ENCODE measurements at regions not wholly inside any gene's neighbourhood (a gene's known extent, or its start where the extent isn't known, plus 50 kb on each side); places are given as distances from the start of the nearest gene placed in this dataset.

DNA sequence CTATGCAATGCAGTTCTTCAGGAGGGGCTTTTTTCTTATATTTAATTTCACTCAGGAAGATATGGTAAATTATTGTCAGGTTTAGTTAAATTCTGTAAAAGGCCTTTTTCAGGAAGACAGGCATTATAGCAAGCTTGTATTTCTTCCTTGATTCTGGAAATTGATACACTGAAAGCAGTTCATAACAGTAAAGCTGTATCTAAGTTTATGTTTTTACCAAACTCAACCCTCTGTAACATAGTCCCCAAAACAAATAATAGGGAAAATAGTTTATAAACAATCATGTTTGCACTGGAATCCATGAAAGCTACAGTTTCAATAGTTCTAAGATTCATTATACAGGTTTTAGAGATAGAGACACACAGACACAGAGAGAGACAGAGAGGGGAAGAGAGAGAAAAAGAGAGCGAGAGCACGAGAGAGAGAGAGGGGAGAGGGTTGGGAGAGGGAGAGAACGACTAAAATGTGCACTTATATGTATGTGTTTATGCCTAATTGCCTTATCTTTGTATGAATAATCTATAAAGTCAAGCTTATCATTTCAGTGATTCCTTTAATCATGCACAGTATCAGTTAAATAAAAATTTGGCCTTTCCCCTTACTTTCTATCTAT lies 454.4 kb downstream of the RFPL4B start:
- no peak for DNase-seq (ENCODE audit: low read depth)

DNA sequence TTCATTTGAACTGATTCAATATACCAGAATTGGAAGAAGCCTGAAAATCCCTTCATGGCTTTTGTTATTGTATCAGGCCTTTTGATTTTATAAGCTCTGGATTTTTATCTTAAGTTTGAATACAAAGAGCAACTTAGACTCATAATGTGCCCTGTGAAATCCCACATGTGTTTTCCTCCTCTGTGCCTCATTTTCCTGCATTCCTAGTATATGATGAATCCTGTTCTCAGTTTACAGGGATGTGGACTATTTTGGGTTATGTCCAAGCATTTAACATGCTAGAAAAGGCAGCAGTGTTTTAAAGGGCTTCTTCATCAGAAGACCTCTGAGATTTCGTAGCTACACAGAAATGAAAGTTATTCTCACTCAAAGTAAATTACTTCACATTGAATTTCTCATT lies 455.0 kb downstream of the RFPL4B start:
- peak; percentile 77 for DNase-seq (ENCODE audit: low read depth)

DNA sequence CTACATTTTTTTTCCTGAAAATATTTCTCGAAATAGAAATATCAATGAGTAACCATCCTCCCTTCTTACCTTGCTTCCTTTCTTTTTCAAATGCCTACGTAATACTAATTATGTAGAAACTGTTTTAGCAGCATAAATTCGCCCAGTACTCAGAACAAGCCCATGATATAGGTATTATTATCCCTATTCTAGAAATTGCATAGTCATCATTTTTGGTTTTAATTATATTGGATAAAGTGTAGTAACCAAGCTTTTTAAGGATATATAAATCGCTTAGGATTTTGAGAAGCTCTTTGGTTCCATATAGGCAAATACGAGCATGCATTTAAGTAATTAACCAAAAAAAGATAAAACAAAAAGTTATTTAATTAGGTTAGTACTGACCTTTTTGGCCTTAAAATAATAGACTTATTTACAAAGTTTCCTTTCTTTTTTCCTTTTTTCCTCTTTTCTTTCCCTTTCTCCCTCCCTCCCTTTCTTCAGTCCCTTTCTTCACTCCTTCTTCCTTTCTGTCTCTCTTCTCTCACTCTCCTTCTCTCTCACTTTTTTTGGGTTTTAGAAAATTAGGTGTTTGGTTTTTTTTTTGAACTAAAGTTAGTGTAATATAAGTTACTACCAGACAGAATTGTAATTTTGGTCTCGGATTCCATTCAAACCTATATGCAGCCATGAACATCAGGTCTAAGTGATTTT lies 457.7 kb downstream of the RFPL4B start:
- no peak for DNase-seq (ENCODE audit: low read depth)

DNA sequence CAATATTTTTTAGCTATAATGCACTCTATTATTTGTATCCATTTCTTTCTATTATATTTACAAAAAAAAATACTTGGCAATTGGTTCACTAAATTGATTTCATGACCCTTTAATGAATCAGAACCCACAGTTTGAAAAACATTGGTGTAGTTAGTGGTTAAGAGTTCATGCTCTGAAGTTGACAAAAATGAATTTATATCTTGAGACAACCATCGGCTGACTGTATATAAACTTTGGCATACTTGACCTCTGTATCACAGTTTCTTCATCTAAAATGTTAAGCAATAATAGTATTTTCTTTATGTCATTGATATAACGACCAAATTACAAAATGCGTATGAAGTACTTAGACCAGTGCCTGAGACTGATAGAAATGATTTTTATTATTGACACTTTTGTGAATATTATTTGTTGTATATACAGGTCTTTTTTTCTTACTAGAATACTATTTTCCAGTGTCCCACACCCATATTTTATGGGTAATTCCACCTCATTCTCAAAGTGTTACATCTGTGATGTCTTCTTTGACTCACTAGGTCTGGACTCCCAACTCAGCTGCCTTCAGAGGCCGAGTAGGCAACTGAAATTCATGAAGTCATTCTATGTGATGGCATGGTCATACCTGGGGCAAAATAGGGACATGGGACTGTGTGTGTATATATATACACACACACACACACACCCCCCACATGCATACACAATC lies 459.2 kb downstream of the RFPL4B start:
- DNase-seq (ENCODE audit: low read depth), result peak; percentile 54

DNA sequence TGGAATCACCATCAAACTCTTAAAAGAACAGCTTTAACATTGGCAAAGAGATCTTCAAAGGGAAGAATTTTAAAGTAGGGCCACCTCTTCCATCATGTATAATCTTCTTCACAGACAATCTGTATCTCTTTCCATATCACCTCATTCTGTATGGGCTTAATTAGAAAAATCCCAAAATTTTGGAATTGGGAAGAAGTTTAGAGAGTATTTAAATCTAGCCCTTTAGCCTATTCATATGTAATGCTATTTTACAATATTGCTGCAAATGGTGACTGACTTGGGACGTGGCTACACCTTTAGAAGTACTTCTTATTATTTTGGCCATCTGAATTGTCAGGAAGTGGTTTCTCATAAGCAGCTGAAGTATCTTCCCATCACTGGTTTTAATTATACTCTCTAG lies 474.3 kb downstream of the RFPL4B start:
- DNase-seq (ENCODE audit: low read depth), result no peak

DNA sequence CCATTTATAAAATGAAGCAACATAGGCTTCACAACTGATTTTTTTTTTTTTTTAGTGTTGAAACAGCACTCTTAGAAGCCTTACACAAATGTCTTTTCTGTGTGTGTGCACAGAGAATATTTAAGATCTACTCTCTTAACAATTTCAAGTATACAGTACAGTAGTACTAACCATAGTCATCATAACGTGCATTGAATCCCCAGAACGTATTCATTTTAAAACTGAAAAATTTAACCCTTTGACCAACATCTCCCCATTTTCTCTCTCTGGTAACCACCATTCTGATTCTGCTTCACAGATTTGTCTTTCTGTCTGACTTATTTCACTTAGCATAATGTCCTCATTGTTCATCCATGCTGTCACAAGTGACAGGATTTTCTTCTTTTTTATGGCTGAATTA lies 475.6 kb downstream of the RFPL4B start:
- no peak for DNase-seq (ENCODE audit: low read depth)

DNA sequence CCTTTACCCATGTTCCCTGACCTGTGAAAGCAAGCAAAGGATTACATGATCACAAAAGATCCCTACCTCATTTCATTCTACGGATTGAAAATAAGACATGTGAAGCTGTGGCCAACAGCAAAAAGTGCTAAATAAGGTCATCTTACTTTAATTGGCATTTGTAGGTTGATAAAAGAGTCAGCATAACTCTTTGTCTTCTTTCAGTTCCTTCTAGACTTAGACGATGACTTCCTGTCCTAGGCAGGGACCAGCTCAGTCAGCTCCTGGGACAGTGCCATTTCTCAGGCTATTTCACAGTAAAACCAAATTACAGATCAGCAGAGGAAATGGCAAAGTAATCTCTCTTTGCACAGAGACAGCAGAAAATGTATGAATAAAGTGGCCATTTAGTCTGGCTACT lies 480.7 kb downstream of the RFPL4B start:
- no peak for DNase-seq (ENCODE audit: low read depth)

DNA sequence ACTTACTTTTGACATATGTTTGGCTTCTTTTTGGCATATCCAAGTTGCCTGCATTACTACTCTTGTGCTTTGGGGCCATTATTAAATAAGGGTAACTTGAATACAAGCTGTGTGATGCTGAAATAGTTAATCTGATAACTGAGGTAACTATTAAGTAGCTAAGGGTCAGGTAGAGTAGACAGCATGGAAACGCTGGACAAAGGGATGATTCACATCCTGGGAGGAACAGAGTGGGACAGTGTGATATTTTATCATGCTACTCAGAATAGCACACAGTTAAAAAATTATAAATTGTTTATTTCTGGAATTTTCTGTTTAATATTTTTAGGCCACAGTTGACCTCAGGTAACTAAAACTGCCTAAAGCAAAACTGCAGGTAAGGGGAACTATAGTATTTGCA lies 483.9 kb downstream of the RFPL4B start:
- no peak for DNase-seq (ENCODE audit: low read depth)

DNA sequence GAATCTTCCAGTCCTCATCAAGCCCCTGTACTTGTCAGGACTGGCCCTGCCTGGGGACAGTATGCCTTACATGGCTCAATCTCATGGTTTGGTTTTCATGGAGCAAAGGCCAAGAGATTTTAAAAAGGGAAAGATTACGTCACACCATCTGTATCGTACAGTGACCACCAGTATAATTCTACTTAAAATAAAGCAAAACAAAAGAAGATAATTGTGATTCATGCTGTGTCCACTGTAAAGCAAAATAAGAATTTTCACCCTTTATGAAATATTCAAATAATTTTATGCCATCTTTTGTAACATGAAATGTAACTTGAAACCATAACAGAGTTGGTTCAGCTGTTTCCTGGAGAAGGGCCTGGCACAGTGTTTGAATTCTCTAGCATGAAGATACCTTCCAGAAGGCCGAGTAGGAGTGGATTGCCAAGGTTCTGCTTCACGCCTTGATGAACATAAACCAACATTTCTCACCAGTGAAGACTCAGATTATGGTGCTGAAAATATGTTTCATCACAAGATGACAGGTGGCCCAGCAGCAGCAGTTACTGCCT lies 486.5 kb downstream of the RFPL4B start:
- DNase-seq (ENCODE audit: low read depth), result no peak

DNA sequence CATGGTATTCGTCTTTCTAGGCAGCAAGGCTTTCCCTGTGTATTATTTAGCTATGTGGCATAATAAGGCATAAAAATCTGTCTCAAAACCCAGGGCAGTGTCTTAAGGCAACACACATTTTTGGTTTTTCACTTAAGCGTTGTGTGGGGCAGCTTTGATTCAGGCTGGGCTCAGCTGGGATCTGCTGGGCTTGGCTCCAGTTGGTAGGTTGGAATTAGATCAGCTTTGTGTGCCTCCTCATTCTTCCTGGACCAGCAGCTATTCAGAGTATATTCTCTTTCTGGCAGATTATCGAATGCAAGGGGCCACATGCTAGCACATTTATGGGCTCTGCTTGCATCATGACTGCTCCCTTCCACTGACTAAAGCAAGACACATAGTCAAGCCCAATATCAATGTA lies 487.9 kb downstream of the RFPL4B start:
- no peak for DNase-seq (ENCODE audit: low read depth)

DNA sequence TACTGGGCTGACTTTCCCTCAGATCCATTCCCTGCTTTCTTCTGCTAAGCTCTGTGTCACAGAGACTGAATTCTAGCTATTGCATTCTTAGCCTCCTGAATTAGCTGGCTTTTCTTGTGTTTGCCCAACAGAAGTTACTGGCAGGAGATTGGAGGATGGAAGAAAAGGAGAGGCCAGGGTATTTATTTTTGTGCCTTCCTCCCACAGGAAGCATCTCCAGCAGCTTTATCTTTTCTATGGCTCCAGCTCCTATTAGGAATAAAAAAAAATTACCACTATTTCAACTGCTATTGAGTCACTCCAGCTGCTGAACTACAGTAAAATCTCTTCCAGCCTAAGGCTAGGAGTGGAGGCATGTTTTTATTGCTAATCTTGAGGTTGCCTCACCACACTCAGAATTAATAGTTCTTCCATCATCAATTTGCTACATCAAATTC lies 492.4 kb downstream of the RFPL4B start:
- no peak for DNase-seq (ENCODE audit: low read depth)

DNA sequence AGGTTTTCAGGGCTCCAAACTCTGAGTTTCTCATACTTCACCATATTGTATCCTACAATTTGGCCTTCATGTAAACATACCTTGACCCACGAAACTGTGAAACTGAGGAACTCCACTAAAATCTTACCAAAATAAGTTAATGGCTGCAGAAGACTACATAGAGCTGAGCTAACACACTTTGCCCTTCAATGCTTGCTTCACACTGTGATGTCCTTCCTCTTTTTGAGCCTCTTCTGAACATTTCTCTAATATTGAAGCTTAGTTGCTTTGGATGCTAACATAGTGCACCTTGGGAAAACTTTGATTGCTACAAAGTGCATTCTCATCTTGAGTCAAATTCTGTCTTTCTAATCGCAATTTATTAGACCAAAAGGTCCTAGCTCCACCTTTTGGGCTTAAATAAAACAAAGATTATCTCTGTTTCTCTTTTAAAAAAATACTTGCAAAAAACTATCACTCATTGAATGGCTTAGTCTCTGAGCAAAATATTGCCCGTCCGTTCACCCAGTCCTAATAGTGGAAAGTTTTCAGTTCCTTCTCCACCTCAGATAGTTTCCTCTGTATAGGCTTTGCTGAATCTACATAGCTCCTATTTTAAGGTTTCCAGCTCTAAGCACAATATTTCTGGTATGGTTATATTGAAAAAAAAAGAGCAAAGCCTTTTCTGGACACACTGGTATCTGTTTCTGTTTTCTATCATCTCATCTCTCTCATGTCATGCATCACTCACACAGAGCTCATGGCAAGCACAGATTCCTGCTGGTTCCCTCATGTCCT lies 494.6 kb downstream of the RFPL4B start:
- DNase-seq (ENCODE audit: low read depth), result no peak

DNA sequence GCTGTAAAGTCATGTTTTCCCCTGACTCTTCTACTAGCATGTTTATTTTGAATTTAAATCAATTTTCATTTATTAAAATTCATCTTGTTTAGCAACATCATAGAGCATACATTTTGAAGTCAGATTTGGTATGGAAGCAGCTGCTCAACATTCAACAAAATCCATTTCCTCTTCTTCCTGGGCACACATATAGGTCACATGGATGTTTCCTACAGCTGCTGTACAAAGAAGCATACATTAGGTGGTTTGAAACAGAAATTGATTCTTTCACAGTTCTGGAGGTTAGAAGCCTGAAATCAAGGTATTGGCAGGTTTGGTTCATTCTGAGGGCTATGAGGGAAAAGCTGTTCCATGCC lies 495.2 kb downstream of the RFPL4B start:
- DNase-seq (ENCODE audit: low read depth), result no peak

DNA sequence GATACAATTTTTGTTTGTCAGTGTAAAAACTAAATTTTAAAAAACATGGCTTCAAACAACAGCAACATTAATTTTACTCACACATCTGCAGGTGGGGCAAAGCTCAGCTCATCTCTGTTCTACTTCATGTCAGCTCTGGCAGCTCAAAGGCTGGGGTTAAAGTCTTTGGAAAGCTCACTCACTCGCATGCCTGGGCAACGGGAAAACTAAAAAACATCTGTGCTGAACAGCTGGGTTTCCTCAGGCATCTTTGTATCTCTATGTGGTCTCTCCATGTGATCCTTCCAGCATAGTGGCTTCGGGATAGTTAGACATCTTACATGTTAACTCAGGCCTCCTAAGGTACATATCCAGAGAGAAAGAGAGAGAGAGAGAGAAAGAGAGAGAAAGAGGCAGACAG lies 499.6 kb downstream of the RFPL4B start:
- DNase-seq (ENCODE audit: low read depth), result no peak

DNA sequence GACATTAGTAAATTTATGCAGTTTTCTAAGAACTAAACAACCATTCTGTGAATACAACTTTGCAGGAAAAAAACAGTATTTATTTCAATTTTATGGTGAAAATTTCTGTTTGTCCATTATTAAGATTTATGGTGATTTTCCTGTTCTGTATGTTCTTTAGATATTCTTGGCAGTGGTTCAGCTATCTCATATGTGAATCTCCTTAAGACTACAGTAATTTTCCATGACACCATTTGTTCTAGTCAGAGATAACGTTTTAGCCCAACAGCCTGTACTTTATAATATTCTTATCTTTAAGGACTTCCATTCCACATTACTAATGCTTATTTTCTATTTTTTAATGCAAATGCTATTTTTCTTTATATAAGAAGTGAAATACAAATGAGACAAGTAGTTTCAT lies 504.0 kb downstream of the RFPL4B start:
- DNase-seq (ENCODE audit: low read depth), result no peak

DNA sequence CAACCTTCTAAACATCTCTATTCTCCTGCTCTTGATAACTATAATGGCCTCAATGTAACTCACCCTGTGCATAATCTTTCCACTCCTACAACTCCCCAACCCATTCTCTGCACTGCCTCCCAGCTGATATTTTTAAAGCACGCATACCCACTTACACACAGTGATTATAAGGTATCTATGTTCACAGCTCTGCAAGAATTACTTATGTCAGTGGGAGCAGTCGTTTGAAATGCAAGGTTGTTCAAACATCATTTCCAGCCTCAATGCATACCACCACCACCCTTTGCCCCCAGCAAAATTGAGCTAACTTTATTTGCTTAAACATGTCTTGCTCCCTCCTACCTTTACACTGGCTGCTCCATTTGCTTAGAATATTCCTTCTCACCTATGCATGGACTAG lies 506.0 kb downstream of the RFPL4B start:
- no peak for DNase-seq (ENCODE audit: low read depth)

DNA sequence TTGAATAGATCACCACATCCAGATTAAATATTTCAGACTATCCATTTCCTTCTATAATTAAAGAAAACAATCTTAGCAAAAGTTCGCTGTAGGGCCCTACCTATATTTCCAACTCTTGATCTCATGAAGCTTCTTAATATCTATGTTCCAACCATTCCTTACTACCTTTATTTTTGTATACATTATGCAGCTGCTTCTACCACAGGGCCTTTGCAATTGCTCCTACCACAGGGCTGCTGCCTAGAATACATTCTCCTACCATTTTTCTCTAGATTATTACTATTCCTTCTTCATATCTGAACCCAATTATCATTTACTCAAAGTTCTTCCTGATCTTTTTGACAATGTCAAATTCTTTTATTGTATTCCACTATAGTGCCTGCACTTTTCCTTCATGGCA lies 516.6 kb downstream of the RFPL4B start:
- DNase-seq (ENCODE audit: low read depth), result no peak

DNA sequence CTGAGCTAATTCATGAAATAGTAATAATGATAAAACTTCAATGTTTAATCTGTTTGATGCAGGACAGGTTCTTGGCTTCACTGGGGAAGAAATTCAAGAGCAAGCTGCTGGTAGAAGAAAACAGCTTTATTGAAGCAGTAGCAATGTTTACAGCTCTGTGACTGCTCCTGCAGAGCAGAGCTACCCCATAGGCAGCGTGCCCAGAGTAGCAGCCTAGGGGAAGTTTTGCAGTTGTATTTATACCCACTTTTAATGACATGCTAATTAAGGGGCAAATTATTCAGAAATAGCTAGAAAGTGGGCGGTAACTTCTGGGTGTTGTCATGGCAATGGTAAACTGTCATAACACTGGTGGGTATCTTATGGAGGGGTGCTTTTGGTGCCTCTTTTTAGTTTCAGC lies 518.0 kb downstream of the RFPL4B start:
- DNase-seq (ENCODE audit: low read depth), result no peak

DNA sequence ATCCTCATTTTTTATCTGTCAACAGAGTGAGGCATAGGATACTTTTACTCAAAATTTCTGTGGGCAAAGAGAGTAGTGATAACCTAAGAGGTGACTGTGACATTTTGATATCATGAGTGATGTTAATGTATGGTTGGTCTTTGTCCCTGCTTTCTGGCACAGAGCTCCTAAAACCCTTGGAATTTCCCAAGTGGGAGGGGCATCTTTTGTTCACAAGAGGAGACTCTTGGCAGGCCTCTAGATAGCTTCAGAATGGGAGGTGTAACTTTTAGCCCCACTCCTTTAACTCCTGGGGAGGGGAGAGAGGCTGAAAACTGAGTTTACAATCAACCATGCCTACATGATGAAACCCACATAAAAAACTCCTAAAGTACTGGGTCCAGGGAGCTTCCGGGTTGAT lies 527.8 kb downstream of the RFPL4B start:
- DNase-seq (ENCODE audit: low read depth), result no peak

DNA sequence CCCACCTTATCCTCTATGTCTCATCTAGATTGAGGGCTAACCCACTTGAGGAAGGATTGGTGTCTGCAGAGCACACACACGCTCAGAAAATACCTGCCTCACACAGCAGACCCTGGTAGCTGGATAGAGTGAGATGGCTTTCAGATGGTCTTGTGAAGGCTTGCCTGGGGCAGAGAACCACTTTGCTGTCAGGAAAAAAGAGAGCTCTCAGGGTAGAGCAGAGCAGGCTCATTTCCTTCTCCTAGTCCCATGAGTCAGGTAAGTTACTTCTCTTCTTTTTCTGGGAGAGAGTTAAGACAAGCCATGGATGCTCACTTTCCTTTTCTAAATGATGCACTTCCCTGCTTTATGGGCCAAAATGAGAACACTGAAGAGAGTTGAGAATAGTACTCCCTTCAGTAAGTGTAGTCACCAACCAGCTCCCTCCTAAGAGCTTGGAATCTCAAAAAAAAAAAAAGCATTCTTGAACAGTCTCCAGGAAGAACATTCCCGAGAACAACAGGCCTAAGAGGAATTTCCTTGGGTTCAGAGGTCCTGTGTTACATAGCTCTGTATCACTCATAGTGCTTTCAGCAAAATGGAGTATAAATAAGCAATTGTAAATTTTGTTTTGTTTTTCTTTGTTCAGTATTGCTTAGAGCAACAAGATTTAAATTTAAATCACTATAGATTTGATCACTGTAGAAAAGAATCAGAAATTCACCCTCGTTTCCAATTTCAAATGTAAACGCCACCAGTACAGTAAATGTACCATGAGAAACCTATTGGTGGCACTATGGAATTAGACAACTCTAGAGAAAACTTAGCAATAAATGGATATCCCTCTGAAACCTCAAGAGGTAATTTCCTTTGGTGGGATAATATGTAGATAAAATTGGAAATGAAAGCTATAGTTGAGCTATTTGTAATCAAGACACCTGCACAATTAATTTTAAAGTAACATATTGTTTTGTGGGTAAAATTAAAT lies 530.3 kb downstream of the RFPL4B start:
- peak; percentile 81 for DNase-seq (ENCODE audit: low read depth)

DNA sequence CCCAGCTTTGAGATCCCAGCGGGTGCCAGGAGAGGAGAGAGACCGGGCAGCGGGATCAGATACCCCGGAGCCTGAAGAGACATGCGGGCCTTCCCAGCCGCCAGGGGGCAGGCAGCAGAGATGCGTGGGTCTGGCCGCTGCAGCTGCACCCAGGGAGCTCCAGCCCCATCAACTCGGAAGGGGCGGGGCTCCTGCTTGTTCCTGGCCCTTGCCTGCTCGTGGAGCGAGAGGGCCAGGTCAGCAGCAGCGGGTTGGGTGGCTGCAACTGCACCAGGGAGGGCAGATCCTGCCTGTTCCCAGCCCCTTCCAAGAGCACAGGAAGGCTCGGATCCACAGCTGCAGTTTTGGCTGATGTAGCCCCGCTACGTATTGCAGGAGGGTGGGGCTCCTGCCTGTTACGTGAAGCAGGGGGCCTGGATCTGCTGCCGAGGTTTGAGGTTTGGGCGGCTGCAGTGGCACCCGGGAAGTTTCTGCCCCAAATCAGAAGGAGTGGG lies 532.8 kb downstream of the RFPL4B start:
- DNase-seq (ENCODE audit: low read depth), result no peak

Measured in HS-5 (cell line).